D721Med (cell line): ENCODE measurements at regions not wholly inside any gene's neighbourhood (a gene's known extent, or its start where the extent isn't known, plus 50 kb on each side); places are given as distances from the start of the nearest gene placed in this dataset.

Source experiments
- DNase-seq: peaks from one replicate; pipeline ENCODE4 v3.0.0; 2011; ENCODE audit warnings: low spot score; ENCODE audit not compliant: insufficient read length
- FAIRE-seq: peaks from 2 replicates; lab custom pipeline; 2011; peaks lifted over from hg19 to GRCh38; lab: Jason Lieb, UNC
- TF ChIP-seq, protein P1 (sequence below): IDR thresholded peaks from 2 replicates; pipeline ENCODE4 v1.5.1; 2012; ENCODE audit warnings: mild to moderate bottlenecking, control low read depth; ENCODE audit not compliant: insufficient read depth; ENCODE audit errors: missing control alignments

DNA sequence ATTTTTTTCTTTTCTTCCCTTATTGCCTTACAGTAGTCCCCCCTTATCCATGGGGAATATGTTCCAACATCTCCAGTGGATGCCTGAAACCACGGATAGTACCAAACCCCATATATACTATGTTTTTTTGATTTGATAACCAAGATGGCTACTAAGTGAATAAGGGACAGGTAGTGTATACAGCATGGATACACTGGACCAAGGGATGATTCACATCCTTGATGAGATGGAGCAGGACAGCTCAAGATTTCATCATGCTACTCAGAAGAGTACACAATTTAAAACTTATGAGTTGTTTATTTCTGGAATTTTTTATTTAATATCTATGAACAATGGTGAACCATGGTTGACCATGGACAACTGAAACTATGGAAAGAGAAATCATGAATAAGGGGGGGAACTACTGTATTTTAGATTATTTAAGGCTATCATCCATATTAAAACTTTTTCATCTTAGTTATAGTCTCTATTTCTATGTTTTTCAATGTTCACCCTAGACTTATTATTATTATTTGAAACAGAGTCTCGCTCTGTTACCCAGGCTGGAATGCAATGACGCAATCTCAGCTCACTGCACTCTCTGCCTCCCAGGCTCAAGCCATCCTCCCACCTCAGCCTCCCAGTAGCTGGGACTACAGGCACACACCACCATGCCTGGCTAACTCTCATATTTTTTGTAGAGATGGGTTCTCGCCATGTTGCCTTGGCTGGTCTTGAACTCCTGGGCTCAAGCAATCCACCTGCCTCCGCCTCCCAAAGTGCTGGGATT is 188.0 kb upstream of the PELI2 start:
- TF ChIP-seq, protein P1, sequence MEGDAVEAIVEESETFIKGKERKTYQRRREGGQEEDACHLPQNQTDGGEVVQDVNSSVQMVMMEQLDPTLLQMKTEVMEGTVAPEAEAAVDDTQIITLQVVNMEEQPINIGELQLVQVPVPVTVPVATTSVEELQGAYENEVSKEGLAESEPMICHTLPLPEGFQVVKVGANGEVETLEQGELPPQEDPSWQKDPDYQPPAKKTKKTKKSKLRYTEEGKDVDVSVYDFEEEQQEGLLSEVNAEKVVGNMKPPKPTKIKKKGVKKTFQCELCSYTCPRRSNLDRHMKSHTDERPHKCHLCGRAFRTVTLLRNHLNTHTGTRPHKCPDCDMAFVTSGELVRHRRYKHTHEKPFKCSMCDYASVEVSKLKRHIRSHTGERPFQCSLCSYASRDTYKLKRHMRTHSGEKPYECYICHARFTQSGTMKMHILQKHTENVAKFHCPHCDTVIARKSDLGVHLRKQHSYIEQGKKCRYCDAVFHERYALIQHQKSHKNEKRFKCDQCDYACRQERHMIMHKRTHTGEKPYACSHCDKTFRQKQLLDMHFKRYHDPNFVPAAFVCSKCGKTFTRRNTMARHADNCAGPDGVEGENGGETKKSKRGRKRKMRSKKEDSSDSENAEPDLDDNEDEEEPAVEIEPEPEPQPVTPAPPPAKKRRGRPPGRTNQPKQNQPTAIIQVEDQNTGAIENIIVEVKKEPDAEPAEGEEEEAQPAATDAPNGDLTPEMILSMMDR, result no peak
- no peak for FAIRE-seq
- DNase-seq, result no peak

DNA sequence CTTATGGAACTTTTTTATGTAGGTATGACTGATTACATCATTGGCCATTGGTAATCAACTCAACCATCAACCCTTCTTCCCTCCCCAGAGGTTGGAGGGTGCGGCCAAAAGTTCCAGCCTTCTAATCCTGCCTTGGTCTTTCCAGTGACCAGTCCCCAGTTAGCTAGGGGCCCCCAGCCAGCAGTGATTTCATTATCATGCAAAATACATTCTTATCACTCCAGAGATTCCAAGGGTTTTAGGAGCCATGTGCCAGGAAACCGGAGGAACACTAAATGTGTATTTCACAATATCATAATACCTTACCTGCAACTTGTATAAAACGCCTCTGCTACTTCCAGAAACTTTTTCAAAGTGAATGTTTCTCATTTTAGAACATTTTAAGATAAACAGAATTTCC is 181.5 kb upstream of the PELI2 start:
- FAIRE-seq (no peak), DNase-seq (no peak)
- TF ChIP-seq, protein P1, result no peak

DNA sequence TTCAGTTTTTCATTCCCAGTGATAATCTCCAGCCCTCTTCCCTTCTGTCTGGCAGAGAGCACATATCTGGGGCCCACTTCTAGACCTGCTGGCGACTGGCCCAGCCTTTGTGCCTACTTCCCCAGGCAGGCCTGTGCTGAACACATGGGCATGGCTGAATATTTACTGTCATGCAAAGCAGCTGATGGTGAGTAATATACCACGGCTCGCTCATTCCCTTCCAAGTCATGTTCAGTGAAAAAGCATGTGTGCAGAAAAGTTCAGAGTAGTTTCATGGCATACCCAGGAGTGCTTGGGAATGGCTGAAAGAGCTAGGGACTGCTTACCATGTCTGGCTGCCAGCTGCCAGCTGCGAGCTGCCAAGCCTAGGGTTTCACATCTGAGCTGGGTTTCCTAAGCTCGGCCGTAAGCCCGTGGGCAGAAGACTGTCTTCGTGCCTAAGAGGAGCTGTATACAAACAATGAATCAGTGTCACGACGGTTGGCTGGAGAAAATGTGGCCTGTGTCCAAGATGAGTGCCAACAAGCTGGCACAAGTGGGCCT is 179.9 kb upstream of the PELI2 start:
- DNase-seq (no peak), FAIRE-seq (no peak)
- TF ChIP-seq, protein P1, result no peak

DNA sequence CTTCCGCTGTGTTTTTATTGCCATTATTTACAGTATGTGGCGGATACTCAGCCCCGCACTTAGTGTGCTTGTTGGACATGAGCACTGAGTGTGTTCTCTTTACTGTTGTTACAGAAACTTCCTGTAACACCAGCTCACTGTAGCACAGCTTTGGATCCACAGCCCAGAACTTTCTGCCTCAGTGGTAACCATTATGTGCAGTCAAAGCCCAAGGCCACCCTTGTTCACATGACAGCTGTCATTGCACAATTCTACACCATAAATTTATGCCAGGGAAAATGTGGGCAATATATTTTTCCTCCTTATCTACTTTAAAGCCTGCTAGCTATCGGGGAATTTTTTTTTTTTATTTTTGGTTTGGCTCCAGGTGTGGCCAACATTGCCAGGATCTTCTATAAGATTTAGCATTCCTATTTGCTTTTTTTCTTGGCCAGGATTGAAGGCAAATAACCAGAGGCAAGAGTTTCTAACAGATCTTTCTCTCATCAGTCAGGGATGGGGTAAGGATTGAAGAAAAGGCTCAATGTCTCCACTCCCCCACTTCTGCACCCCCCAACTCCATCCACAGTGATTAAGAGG is 176.0 kb upstream of the PELI2 start:
- no peak for FAIRE-seq
- no peak for DNase-seq

DNA sequence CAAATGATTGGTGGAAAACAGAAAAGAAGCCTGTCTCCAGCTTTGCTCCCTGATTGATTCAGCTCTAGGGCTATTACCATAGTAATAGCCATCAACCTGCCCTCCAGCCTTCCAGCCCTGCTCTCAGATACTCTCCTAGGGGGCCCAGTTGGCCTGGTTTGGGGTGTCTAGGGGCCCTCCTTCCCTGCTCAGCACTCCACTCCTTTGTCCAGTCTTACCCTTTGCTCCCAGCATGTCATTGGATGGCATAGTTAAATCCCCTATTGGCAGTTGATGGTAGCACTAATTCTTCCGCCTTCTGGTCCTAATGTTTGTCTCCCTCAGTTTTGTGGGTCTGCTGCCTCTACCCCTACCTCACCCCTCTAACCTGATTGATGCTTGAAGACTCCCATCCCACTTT is 175.4 kb upstream of the PELI2 start:
- DNase-seq (no peak), FAIRE-seq (no peak)
- TF ChIP-seq, protein P1, result no peak

More for the DNA sequence above, 176.0 kb upstream of the PELI2 start:
- TF ChIP-seq, protein P1, result no peak

DNA sequence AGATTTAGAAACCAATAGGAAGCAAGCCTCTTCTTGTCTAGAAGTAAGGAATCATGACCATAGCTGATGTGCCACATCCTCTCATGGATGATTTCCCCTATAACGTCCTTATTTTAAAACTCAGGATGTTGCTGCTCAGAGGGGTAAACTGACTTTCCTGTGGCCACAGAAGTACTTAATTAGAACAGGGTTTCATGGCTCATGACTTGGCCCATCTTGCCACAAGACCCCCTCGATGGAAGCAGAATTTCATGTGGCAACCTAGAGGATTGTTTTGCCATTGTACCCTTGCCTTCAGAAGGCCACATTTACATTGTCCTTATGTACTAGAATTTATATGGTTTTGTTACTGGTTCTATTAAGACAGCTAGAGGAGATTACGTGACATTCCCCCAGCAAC is 173.5 kb upstream of the PELI2 start:
- FAIRE-seq (no peak), DNase-seq (no peak)
- TF ChIP-seq, protein P1, result no peak

DNA sequence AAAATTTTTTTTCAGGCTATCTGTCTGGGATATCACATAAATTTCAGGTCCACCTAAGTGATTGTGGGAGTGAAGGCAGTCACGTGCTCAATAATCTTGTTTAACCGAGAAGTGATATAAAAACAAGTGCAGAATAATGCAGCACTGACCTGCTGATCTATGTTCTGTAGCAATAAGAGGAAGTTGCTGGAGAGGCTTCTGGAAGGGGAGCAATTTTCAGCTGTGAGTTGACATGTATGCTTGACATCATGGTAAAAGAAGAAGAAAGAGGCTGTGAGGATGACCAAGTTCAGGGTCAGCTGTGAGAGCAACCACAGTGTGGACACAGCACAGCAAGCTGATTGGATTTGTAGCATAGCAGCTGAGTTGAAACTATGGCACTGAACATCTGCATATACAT is 172.0 kb upstream of the PELI2 start:
- TF ChIP-seq, protein P1, result no peak
- no peak for FAIRE-seq
- DNase-seq, result no peak
